Right renal cortex interstitium (tissue), 3 donors: ENCODE measurements at regions not wholly inside any gene's neighbourhood (a gene's known extent, or its start where the extent isn't known, plus 50 kb on each side); places are given as distances from the start of the nearest gene placed in this dataset.

Experiments
- DNase-seq, 3 donors: peaks; one replicate each; pipeline ENCODE4 v3.0.0-alpha.2; 2013; ENCODE audit warnings: low read depth in 3 of 3, low spot score in 2 of 3

- DNase-seq: no peak
These were observed 461.0 kb upstream of the HNRNPA3 start for GRCh38 chr2:176751314-176752227.

GRCh38 chr2:176752295-176752694 lies 460.3 kb upstream of the HNRNPA3 start:
- DNase-seq: no peak

- no peak for DNase-seq
These were observed 459.4 kb upstream of the HNRNPA3 start for GRCh38 chr2:176753205-176753604.

GRCh38 chr2:176753752-176754474 lies 458.7 kb upstream of the HNRNPA3 start:
- no peak for DNase-seq

GRCh38 chr2:176755537-176756135 lies 457.0 kb upstream of the HNRNPA3 start:
- DNase-seq: no peak

GRCh38 chr2:176758426-176758825 lies 454.2 kb upstream of the HNRNPA3 start:
- DNase-seq: no peak

GRCh38 chr2:176760439-176760838 lies 452.2 kb upstream of the HNRNPA3 start:
- DNase-seq: no peak

GRCh38 chr2:176763130-176763529 lies 449.5 kb upstream of the HNRNPA3 start:
- no peak for DNase-seq

- no peak for DNase-seq
These were observed 448.7 kb upstream of the HNRNPA3 start for GRCh38 chr2:176763851-176764404.

GRCh38 chr2:176764921-176765320 lies 447.7 kb upstream of the HNRNPA3 start:
- DNase-seq: no peak

- DNase-seq: no peak
These were observed 446.6 kb upstream of the HNRNPA3 start for GRCh38 chr2:176766005-176766404.

- no peak for DNase-seq
These were observed 444.4 kb upstream of the HNRNPA3 start for GRCh38 chr2:176768185-176768584.

GRCh38 chr2:176769021-176769420 lies 443.6 kb upstream of the HNRNPA3 start:
- no peak for DNase-seq

GRCh38 chr2:176769499-176770370 lies 442.9 kb upstream of the HNRNPA3 start:
- no peak for DNase-seq

GRCh38 chr2:176772816-176773215 lies 439.8 kb upstream of the HNRNPA3 start:
- no peak for DNase-seq

- DNase-seq: no peak
These were observed 437.7 kb upstream of the HNRNPA3 start for GRCh38 chr2:176774766-176775451.

GRCh38 chr2:176777262-176777661 lies 435.3 kb upstream of the HNRNPA3 start:
- no peak for DNase-seq

GRCh38 chr2:176779917-176780316 lies 432.7 kb upstream of the HNRNPA3 start:
- no peak for DNase-seq

- DNase-seq: no peak
These were observed 432.2 kb upstream of the HNRNPA3 start for GRCh38 chr2:176780348-176780747.
